Left ventricle myocardium superior (tissue), 1 donor: ENCODE measurements at regions not wholly inside any gene's neighbourhood (a gene's known extent, or its start where the extent isn't known, plus 50 kb on each side); places are given as distances from the start of the nearest gene placed in this dataset.

Experiments
- ATAC-seq: fragments of 200-7000 bp; cut with Tn5 transposase; one replicate; pipeline ENCODE4 v1.9.1; 2020; ENCODE audit warnings: mild to moderate bottlenecking, moderate library complexity
- DNase-seq: peaks from one replicate; pipeline ENCODE4 v3.0.0-alpha.2; 2020
- intact Hi-C: fragments of 100-400 bp; cut with micrococcal nuclease; formaldehyde crosslinking; loops from one replicate; pipeline ENCODE4 v1.11.0; 2022
- donor health status: DM: no; HTN: yes; CAD: no; lungs with severe emphysema.

GRCh38 chr7:67765481-67766175, 769.0 kb downstream of the TYW1 start:
- intact Hi-C loops: no loop called here
- no peak for ATAC-seq
- DNase-seq: no peak

DNA sequence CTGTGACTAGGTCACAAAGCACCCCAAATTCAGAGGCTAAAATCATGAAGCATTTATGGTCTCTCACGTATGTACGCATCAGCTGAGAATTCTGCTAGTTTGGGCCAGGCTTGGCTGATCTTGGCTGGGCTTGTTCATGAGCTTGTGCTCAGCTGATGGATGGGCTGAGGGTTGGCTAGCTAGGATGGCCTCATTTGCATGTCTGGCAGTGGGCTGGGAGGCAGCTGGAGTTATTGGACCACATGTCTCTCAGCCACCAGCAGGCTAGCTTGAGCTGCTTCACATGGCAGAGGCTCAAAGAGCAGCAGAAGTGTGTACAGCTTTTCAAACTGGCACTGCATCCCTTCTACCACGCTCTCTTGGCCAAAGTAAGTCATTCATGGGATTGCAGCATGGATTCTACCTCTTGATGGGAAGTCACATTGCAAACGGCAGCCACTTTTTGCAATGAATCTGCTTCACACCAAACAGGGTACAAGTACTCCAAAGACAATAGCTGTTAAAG, 770.3 kb downstream of the TYW1 start:
- ATAC-seq: no peak
- intact Hi-C loops: no loop called here
- DNase-seq: no peak

GRCh38 chr7:67771846-67772605, 775.4 kb downstream of the TYW1 start:
- ATAC-seq: no peak
- intact Hi-C loops: no loop called here
- no peak for DNase-seq

DNA sequence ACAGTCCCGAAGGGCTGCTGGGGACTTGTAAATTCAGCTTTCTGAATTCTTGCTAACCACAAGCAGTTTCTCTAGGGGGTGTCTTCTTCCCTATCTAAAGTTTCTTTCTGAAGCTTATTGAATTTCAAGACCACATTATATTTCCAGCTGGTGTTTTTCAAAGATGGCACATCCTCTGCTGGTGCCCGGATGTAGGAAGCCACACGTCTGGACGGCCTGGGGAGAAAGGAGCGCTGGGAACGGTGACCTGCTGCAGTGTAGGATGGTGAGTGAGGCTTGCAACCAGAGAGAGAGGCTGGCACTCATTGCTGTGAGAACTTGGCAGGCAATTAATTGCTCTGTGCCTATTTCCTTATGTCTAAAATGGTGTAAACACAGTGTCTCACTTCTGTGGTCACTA, 776.4 kb downstream of the TYW1 start:
- DNase-seq (no peak), ATAC-seq (no peak)
- intact Hi-C loops: no loop called here

DNA sequence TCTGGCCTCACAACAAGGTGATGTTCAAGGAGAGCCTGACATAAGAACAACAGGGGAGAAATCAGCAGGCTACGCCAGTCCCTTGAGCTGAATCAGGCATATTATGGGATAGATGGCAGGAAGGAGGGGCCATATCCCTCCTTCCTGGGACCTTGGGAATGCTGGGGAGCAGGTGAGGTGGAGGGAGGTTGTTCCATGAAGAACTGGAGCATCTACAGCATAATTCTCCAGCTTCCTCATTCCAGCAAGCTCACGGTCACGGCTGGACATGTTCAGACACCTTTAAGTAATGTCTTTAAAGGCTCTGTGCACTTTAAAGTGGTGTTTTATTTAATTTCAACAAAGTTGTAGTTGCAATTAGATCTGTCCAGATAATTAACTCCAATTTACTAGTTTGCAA, 780.5 kb downstream of the TYW1 start:
- intact Hi-C loops: no loop called here
- ATAC-seq (no peak), DNase-seq (no peak)

DNA sequence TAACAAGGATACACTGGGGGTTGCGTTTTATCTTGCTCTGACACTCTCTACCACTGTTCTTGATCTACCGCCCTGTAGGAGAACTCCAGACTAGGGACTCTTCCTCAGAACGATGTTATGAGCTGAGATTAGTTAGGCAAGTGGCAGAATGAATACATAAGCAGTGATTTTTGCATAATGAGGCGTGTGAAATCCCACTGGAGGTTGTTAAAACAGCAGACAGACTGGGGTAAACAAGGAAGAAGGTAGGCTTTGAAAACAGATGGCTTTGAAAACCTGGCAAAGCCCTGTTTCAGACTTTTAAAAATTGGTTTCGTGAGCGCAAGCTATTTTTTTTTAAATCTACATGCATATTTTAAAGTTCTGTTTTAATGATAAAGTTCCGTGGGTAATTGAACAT, 785.2 kb downstream of the TYW1 start:
- DNase-seq (no peak), ATAC-seq (no peak)
- intact Hi-C loops: no loop called here

DNA sequence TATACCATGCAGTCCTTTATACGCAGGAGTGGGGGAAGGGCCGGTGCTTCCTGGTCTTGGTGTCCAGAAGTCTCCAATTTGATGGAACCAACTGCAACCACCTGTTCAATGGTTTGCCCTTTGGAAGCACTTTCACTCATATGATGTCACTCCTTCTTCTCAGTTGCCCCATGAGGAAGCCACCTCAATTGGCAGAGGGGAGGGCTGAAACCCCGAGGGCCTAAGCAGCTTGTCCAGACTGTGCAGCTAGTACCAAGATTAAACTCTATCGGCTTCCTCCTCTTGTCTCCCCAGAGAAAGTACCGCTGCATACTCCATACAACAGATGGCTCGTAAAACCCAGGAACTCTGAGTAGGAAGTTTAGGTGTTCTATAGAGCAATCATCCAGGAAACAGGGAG, 789.4 kb downstream of the TYW1 start:
- intact Hi-C loops: no loop called here
- no peak for DNase-seq
- ATAC-seq: no peak

DNA sequence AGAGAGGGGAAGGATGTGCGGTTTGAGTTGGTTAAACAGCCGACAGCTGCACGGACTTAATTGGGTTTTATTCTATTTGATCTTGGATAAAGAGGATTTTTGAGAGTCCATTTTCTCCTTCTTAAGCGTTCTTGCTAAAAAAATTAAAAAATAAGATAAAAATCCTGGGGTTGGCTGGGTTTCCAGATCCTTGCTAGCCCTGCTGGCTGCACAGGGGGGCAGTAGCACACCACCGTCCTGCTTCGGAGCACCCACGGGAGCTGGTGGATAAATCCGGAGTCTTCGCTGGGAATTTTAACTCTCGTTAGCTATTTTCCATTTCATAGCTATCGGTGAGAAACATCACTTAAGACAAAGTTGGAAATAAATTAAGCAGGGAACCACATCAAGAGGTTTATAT, 792.0 kb downstream of the TYW1 start:
- intact Hi-C loops: no loop called here
- no peak for DNase-seq
- no peak for ATAC-seq

DNA sequence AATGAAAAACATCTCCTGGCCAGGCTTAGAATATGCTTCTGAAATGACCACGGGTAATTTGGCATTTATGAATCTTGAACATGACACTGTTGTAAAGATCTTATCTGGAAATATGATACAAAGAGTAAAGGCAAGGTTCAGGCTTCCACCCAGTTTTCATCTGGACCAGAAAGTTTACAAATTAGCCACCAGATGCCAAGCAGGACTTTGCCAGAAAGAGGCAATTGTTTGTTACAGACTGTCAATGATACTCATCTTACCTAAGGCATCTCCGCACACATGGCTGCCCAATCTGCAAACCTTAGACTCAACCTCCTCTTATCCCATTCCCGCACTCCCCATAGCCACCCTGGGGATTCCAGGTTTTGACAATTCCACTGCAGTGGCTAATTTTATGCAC, 795.3 kb downstream of the TYW1 start:
- no peak for DNase-seq
- intact Hi-C loops: no loop called here
- ATAC-seq: no peak

DNA sequence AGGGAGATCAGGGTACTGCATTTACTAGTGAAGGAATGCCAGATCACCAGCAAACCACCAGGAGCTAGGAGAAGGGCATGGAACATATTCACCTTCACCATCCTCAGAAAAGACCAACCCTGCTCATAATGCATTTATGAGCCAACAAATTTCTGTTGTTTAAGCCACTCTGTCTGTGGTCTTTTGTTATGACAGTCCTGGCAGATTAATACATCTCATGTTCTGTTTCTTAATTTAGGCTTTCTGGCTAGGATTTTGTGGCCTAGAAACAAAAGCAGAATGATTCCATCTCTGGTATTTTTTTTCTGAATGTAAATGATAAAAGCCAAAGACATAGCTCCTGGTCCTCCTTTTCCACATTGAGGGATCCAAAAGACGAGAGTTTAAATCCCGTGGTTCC, 797.9 kb downstream of the TYW1 start:
- intact Hi-C loops: no loop called here
- ATAC-seq (no peak), DNase-seq (no peak)

GRCh38 chr7:67803789-67804188, 807.2 kb downstream of the TYW1 start:
- ATAC-seq (no peak), DNase-seq (no peak)
- intact Hi-C loops: no loop called here

GRCh38 chr7:67805921-67806471, 809.4 kb downstream of the TYW1 start:
- intact Hi-C loops: no loop called here
- DNase-seq: no peak
- no peak for ATAC-seq

GRCh38 chr7:67807826-67808225, 811.2 kb downstream of the TYW1 start:
- intact Hi-C loops: no loop called here
- ATAC-seq: no peak
- DNase-seq: no peak

GRCh38 chr7:67809586-67809985, 813.0 kb downstream of the TYW1 start:
- intact Hi-C loops: no loop called here
- no peak for ATAC-seq

GRCh38 chr7:67813621-67814292, 817.1 kb downstream of the TYW1 start:
- DNase-seq (no peak), ATAC-seq (no peak)
- intact Hi-C loops: no loop called here

More at GRCh38 chr7:67809586-67809985, 813.0 kb downstream of the TYW1 start:
- DNase-seq: no peak

DNA sequence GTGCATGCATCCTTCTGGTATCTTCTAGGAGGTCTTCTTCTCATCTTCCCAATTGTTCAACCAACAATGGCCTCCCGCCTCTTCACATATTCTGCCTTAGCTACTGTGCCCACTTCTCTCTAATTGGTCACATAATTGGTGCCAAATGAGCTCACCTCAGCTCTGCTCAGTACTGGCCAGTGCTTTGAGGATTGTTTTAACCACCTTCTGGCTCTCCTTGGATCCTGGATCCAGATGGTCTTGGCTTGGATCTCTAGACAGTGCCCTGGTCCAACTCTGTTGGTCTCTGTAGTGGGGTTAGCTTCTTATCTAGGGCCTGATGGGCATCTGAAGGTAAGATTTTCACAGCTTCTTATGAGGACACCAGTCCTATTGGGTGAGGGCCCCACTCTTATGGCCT, 820.8 kb downstream of the TYW1 start:
- intact Hi-C loops: no loop called here
- DNase-seq (no peak), ATAC-seq (no peak)

GRCh38 chr7:67821116-67821515, 824.5 kb downstream of the TYW1 start:
- intact Hi-C loops: no loop called here
- DNase-seq: no peak

GRCh38 chr7:67823345-67823744, 826.7 kb downstream of the TYW1 start:
- DNase-seq: no peak
- no peak for ATAC-seq
- intact Hi-C loops: no loop called here

More at GRCh38 chr7:67821116-67821515, 824.5 kb downstream of the TYW1 start:
- ATAC-seq: no peak

DNA sequence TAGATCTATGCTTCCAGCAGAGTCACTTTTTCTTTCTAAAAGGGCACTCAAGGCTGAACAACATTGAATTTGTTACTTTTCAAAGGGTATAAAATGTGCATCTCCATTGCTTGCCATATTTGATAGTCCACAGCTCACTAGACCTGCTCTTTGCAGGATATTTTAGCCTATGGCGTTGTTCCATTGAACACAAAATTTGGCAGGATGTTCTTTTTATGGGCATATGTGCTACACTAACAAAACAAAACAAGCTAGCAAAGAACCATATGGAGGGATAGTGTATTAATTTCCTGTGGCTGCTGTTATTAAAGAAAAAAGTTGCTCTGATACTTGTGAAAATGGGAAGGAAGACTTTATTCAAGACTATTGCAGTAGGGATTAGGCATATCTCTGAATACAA, 828.7 kb downstream of the TYW1 start:
- intact Hi-C loops: no loop called here
- no peak for ATAC-seq
- DNase-seq: no peak

DNA sequence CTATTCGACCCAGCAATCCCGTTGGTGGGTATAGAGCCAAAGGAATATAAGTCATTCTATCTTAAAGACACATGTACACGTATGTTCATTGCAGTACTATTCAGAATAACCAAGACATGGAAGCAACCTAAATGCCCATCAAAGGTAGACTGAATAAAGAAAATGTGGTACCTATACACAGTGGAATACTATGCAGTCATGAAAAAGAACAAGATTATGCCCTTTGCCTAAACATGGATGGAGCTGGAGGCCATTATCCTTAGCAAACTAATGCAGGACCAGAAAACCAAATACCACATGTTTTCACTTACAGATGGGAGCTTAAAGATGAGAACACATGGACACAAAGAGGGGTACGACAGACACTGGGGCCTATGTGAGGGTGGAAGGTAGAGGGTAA, 845.3 kb downstream of the TYW1 start:
- intact Hi-C loops: no loop called here
- no peak for DNase-seq
- no peak for ATAC-seq
